ENCODE measurements at regions not wholly inside any gene's neighbourhood (a gene's known extent, or its start where the extent isn't known, plus 50 kb on each side); places are given as distances from the start of the nearest gene placed in this dataset.

GRCh38 chr1:37242501-37242900, 208.2 kb upstream of the GRIK3 start:
- DNase-seq (ENCODE audit: low read depth) = no peak

- DNase-seq (ENCODE audit: low read depth) = no peak
Measured at GRCh38 chr1:37243368-37244082, 209.2 kb upstream of the GRIK3 start.

- no peak for DNase-seq (ENCODE audit: low read depth)
Measured at GRCh38 chr1:37244083-37244480, 209.8 kb upstream of the GRIK3 start.

GRCh38 chr1:37244815-37245214, 210.5 kb upstream of the GRIK3 start:
- DNase-seq (ENCODE audit: low read depth) = no peak

- DNase-seq (ENCODE audit: low read depth) = no peak
Measured at GRCh38 chr1:37246631-37247030, 212.3 kb upstream of the GRIK3 start.

- DNase-seq (ENCODE audit: low read depth) = no peak
Measured at GRCh38 chr1:37250371-37250770, 216.1 kb upstream of the GRIK3 start.

GRCh38 chr1:37255136-37255795, 219.1 kb upstream of the ZC3H12A start:
- DNase-seq (ENCODE audit: low read depth) = peak; percentile 4

GRCh38 chr1:37255868-37256267, 218.5 kb upstream of the ZC3H12A start:
- DNase-seq (ENCODE audit: low read depth) = no peak

GRCh38 chr1:37257646-37258045, 216.7 kb upstream of the ZC3H12A start:
- DNase-seq (ENCODE audit: low read depth) = no peak

GRCh38 chr1:37258068-37258467, 216.3 kb upstream of the ZC3H12A start:
- no peak for DNase-seq (ENCODE audit: low read depth)

GRCh38 chr1:37259019-37259418, 215.4 kb upstream of the ZC3H12A start:
- no peak for DNase-seq (ENCODE audit: low read depth)

GRCh38 chr1:37261129-37261528, 213.3 kb upstream of the ZC3H12A start:
- DNase-seq (ENCODE audit: low read depth) = no peak

GRCh38 chr1:37262439-37263170, 211.8 kb upstream of the ZC3H12A start:
- DNase-seq (ENCODE audit: low read depth) = no peak

- DNase-seq (ENCODE audit: low read depth) = no peak
Measured at GRCh38 chr1:37265156-37265555, 209.2 kb upstream of the ZC3H12A start.

GRCh38 chr1:37265786-37266667, 208.4 kb upstream of the ZC3H12A start:
- no peak for DNase-seq (ENCODE audit: low read depth)

- no peak for DNase-seq (ENCODE audit: low read depth)
Measured at GRCh38 chr1:37267111-37267835, 207.1 kb upstream of the ZC3H12A start.

- DNase-seq (ENCODE audit: low read depth) = no peak
Measured at GRCh38 chr1:37270639-37271038, 203.7 kb upstream of the ZC3H12A start.

GRCh38 chr1:37272626-37273025, 201.8 kb upstream of the ZC3H12A start:
- DNase-seq (ENCODE audit: low read depth) = no peak

GRCh38 chr1:37274486-37274885, 199.9 kb upstream of the ZC3H12A start:
- no peak for DNase-seq (ENCODE audit: low read depth)

- no peak for DNase-seq (ENCODE audit: low read depth)
Measured at GRCh38 chr1:37274938-37275631, 199.3 kb upstream of the ZC3H12A start.

- no peak for DNase-seq (ENCODE audit: low read depth)
Measured at GRCh38 chr1:37277366-37277765, 197.0 kb upstream of the ZC3H12A start.

Data from stimulated activated CD8-positive, alpha-beta memory T cell treated with anti-CD3 and anti-CD28 coated beads, Interleukin-4, amount 100 ng/mL, for 24 hours (primary cell).